GM18507 (cell line): ENCODE measurements at regions not wholly inside any gene's neighbourhood (a gene's known extent, or its start where the extent isn't known, plus 50 kb on each side); places are given as distances from the start of the nearest gene placed in this dataset.
"Not testable (repeated sequence)": the region's sequence is repeated elsewhere in the genome, so short reads cannot be mapped to it uniquely, and the experiment has no call there.

Experiments
- DNase-seq: peaks from one replicate; pipeline ENCODE4 v3.0.0; 2011; ENCODE audit warnings: low read depth; ENCODE audit not compliant: insufficient read length; ENCODE audit errors: extremely low spot score
- FAIRE-seq: peaks from 2 replicates; lab custom pipeline; 2011; peaks lifted over from hg19 to GRCh38; lab: Jason Lieb, UNC

GRCh38 chr5:97471951-97472350, 288.9 kb upstream of the RIOK2 start:
- FAIRE-seq (no peak), DNase-seq (no peak)

GRCh38 chr5:97475847-97476246, 292.8 kb upstream of the RIOK2 start:
- DNase-seq: no peak

DNA sequence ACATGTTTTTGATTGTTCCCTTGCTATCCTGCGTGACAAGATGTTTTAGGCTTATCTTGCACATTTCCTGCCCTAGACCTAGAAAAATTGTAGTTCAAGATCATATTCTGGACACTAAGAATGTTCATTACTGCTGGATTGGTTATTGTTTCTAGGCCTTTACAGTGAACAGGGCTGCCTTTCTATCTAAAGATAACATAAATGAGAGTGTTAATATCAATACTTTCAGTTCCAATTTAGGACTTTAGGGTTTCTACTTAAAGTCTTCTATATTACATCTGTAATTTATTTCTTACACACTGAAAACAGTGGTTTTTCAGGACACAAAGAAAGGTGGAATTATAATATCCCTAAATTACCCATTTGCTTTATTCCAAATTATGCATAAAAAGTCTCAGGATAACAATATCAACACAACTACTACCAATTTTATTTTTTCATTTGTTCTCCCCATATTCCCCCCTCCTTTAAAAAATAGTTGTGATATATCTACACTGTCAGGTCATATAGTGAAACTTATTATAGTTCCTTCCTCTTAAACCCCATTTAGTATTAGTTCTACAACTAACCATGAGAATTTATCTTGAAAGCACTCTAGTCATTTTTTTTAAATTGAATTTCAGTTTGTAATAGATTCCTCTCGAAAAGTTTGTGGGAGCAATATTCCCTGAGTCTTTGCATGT, 293.9 kb upstream of the RIOK2 start:
- DNase-seq (no peak), FAIRE-seq (peak; percentile 54)

More at GRCh38 chr5:97475847-97476246, 292.8 kb upstream of the RIOK2 start:
- FAIRE-seq: no peak

DNA sequence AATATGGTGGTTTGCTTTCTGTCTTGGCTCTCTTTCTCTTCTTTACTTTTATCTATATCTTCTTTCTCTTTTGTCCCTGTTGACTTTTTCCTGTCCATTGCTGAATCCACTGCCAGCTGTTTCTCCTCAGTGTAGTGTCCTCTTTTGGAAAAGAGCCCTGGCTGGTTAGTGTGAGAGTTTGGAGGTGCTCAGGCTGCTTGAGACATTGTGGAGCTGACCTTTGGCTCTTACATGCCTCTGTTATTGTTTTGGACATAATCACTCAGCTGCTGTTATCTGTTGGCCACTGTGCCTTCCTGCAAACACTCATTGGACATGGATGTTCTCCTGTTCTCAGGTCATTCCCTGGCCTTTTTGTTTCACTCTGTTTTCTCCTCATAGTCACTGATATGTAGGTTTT, 295.4 kb upstream of the RIOK2 start:
- FAIRE-seq (no peak), DNase-seq (no peak)

DNA sequence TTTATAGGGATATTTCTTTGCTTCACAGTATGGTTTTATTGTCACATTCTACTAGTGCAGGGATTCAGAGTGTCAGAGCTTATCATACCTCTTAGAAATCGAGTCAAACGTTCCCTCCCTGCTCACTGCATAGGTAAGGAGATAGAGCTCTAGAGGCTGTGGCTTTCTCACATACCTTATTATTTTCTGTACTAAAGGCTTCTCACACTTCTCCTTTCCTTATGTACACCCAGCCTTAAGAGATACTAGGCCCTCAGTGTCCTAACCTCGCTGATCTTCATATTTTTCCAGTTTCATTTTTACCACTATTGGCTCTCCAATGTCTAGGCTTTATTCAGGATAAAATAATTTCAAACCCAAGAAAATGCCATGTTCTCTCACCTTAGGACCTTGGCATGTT, 297.3 kb upstream of the RIOK2 start:
- no peak for DNase-seq
- FAIRE-seq: no peak

GRCh38 chr5:97488126-97488668, 305.1 kb upstream of the RIOK2 start:
- no peak for FAIRE-seq
- DNase-seq: no peak

DNA sequence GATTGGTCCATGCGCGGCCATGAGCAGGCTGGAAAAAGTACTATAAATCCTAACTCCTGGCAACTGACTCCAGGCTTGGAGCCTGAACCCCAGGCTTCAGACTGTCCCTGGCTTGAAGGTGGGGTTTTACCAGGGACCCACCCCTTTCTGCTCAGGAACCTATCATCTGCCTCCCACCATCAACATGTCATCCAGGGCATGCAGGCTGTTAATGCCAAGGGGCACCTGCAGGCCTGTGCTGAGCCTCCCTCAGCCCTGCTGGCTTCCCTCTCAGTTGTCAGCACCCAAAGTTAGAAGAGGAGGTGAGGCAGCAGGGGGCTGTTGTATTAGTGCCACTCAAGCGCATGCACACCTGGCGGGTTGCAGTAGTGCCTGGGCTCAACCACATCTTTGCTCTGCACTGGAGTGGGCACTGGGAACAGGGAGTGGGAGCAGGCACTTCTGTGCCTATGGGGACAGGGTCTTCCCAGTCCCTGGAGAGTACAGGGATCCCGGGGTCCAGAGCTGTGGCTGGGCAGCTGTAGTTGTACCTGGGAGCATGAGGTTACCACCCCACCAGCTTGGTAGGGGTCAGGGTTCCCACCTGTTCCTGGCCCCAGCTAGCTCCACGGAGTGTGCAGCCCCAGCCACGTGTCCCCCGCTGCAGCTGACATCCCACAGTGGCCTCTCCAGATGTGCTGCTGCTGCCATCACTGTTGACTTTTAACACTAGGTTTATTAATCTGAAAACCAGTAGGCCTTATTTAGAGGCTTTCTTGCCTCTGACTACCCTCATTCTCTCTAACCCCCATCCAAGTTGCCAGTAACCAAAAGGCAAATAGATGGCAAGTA, 306.2 kb upstream of the RIOK2 start:
- no peak for DNase-seq
- no peak for FAIRE-seq

GRCh38 chr5:97494465-97494864, 311.4 kb upstream of the RIOK2 start:
- no peak for FAIRE-seq

GRCh38 chr5:97495301-97495700, 312.3 kb upstream of the RIOK2 start:
- no peak for FAIRE-seq
- no peak for DNase-seq

More at GRCh38 chr5:97494465-97494864, 311.4 kb upstream of the RIOK2 start:
- DNase-seq: no peak

- FAIRE-seq (no peak), DNase-seq (no peak)
These were observed 313.0 kb upstream of the RIOK2 start for GRCh38 chr5:97496037-97496436.

GRCh38 chr5:97498657-97499056, 315.6 kb upstream of the RIOK2 start:
- no peak for DNase-seq
- FAIRE-seq: no peak

- FAIRE-seq (no peak), DNase-seq (no peak)
These were observed 316.6 kb upstream of the RIOK2 start for GRCh38 chr5:97499605-97500004.

DNA sequence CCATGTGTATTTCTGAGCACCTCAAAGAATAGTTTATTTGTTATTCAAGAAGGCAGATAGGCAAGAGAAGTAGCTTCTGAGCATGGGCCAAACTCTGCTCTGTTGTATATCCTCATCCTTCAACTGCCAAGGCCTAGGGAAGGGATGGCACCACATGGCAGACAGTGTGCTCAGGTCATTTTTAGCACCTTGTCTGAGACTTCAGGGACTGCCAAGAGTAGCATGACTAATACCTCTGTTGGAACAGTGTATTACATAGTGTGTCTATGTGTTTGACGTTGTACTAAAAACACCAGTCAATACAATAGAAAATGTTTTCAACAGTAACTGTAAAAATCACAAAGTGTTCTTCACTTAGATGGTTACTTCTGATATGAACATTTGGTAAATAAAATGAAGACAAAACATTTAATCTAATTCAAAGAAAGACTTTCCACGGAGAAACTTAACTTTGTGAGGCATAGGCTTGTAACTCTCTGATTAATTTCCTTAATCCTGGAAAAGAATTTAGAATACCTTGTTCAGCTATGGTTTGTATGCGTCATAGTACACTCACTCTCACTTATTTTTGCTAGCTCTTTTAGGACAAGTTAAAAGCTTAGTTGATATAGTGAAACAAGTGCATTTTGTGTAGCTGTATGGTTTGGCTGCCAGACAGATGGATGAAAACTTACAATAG, 318.4 kb upstream of the RIOK2 start:
- no peak for FAIRE-seq
- DNase-seq: no peak

GRCh38 chr5:97501965-97502305, 318.9 kb upstream of the RIOK2 start:
- no peak for FAIRE-seq
- no peak for DNase-seq

GRCh38 chr5:97508864-97509263, 325.8 kb upstream of the RIOK2 start:
- FAIRE-seq (no peak), DNase-seq (no peak)

GRCh38 chr5:97519565-97519964, 336.5 kb upstream of the RIOK2 start:
- FAIRE-seq, DNase-seq: not testable (repeated sequence)

DNA sequence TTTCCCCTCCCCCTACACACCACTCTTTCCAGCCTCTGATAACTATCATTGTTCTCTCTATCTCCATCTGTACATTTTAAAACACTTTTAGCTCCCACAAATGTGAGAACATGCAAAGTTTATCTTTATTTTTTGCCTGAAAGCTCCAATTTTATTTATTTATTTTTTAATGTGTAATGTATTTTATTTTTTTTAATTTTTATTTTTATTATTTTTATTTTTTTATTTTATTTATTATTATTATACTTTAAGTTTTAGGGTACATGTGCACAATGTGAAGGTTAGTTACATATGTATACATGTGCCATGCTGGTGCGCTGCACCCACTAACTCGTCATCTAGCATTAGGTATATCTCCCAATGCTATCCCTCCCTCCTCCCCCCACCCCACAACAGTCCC, 340.3 kb upstream of the RIOK2 start:
- DNase-seq, FAIRE-seq: not testable (repeated sequence)

GRCh38 chr5:97525780-97526179, 342.7 kb upstream of the RIOK2 start:
- no peak for DNase-seq
- no peak for FAIRE-seq

DNA sequence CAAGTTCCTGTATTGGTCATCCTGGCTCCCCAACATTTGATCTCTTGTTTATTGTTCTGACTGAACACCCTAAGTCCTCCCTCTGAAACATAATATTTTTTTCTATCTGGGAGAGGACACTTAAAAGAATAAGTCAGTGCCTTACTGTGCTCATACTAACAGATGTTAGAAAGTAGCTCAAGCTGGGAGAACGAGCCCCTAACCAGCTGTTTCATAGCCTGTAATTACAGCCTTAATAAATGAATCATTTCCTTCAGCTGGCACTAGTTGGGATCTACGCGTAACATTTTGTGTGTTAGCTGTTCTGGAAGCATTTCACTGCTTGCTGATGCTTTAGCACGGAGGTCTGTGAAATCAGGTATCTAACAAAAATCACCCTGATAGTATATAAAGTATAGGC, 345.9 kb upstream of the RIOK2 start:
- DNase-seq: no peak
- no peak for FAIRE-seq

DNA sequence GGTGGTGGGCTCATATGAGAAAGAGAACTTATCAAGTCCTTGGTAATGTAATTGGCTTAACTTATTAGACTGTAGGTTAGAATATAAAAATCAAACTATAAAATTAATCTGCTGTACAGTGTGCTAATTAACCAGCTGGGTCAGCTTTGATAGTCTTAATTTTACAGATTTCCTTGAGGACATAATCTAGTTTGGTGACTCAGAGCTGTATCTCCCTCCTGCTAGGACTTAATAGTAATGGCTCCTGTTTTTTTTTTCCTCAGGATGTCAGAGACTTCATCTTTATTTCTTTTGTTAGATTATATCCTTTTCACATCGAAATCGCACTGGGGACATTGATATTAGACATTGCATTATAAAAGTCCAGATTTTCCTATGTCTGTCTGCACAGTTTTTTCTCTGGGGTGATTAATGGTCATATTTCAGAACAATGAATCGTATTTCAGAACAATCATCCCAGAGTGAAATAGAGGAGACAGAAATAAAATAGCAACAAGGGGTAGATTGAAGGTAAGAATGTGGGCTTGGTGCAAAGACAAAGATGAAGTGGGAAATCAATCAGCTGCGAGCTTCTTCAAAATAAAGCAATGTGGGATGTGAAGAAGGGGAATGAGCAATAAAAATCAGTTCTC, 346.4 kb upstream of the RIOK2 start:
- DNase-seq (no peak), FAIRE-seq (no peak)
